GM13976 (cell line): ENCODE measurements at regions not wholly inside any gene's neighbourhood (a gene's known extent, or its start where the extent isn't known, plus 50 kb on each side); places are given as distances from the start of the nearest gene placed in this dataset.

Experiments used
- DNase-seq: peaks from one replicate; pipeline ENCODE4 v3.0.0; 2012; ENCODE audit warnings: low spot score
- in situ Hi-C: fragments of 300-500 bp; cut with MboI; formaldehyde crosslinking; loops from one replicate; pipeline ENCODE4 v1.12.0; 2022; ENCODE audit warnings: low sequenced_read_pairs, mixed read lengths, inconsistent platforms; ENCODE audit not compliant: unreplicated experiment
- TF ChIP-seq, protein P1 (sequence below): IDR thresholded peaks from 2 replicates; pipeline ENCODE4 v1.5.1; 2012; ENCODE audit warnings: borderline replicate concordance, mild to moderate bottlenecking; ENCODE audit not compliant: insufficient read depth; ENCODE audit errors: extremely low read depth, missing control alignments, control extremely low read depth

- TF ChIP-seq, protein P1, sequence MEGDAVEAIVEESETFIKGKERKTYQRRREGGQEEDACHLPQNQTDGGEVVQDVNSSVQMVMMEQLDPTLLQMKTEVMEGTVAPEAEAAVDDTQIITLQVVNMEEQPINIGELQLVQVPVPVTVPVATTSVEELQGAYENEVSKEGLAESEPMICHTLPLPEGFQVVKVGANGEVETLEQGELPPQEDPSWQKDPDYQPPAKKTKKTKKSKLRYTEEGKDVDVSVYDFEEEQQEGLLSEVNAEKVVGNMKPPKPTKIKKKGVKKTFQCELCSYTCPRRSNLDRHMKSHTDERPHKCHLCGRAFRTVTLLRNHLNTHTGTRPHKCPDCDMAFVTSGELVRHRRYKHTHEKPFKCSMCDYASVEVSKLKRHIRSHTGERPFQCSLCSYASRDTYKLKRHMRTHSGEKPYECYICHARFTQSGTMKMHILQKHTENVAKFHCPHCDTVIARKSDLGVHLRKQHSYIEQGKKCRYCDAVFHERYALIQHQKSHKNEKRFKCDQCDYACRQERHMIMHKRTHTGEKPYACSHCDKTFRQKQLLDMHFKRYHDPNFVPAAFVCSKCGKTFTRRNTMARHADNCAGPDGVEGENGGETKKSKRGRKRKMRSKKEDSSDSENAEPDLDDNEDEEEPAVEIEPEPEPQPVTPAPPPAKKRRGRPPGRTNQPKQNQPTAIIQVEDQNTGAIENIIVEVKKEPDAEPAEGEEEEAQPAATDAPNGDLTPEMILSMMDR = no peak
- DNase-seq = no peak
- in situ Hi-C loops = no loop called here
Measured at GRCh38 chr5:96235008-96235910, 197.8 kb downstream of the PCSK1 start.

GRCh38 chr5:96232602-96233001, 200.4 kb downstream of the PCSK1 start:
- TF ChIP-seq, protein P1 = no peak
- DNase-seq = no peak
- in situ Hi-C loops = no loop called here

DNA sequence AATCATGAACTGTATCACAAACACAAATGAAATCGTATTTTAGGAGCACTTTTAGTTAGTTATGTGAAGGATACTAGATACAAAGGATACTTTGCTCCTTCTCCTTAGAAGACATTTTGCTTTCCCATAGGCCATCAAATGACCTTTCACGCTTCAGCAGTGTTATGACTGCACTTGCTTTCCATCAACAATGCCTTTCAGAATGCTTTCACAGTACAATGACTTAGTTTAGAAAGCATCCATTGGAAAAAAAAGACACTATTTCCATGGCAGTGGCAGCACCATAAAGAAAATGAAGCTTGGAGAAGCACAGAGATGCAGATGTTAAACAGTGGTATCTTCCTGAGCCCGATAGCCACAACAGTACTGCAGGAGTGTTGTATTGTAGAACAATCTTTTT, 203.9 kb downstream of the PCSK1 start:
- in situ Hi-C loops = no loop called here
- DNase-seq = no peak
- TF ChIP-seq, protein P1 = no peak

DNA sequence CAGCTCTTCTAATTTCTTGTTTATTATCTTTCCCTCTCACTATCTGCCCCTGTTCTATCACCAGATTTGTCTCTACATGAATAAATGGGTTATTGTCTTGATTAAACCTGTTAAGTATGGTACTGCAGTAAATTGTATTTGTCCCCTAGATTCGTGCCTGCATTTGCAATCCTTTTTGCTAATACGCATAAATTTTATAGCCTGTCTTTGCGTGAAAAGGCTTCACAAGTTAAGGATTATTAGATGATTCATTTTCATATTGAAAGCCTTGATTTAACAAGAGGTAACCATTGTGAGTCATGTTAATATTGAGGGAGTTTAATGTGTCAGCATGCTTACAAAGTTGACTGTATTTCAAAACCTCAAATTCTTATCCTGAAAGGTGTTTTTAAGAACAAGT, 204.6 kb downstream of the PCSK1 start:
- TF ChIP-seq, protein P1 = no peak
- no peak for DNase-seq
- in situ Hi-C loops = no loop called here

- TF ChIP-seq, protein P1 = no peak
- in situ Hi-C loops = no loop called here
- no peak for DNase-seq
Measured at GRCh38 chr5:96227957-96228356, 205.1 kb downstream of the PCSK1 start.

DNA sequence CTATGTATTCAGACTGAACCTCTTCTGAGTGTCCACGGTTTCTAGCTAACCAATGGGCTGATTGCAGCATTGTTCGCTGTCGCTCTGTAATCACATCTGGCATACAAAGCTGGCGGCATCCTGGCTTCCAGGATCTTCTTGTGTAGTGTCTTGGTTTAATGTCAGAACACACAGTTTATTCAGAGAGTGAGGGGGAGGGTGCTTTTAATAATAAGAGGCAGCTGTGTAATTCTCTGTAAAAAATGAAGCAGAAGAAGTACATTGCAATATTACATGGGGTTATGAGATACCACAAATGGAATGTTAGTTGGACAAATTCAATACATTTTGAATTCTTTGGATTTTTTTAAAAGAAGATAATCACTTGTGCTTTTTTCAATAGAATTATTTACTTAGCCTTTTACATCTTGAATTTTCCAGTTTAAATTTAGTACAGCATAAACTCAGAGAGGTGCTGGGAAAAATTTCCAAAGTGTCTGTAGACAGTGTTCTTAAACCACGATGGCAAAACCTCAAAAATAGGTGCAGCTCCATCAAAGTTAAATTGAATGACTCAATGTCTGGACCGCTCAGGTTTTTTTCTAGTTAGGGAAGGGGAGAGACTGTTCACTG, 206.0 kb downstream of the PCSK1 start:
- no peak for DNase-seq
- TF ChIP-seq, protein P1 = no peak
- in situ Hi-C loops = no loop called here

- in situ Hi-C loops = no loop called here
- DNase-seq = no peak
- TF ChIP-seq, protein P1 = no peak
Measured at GRCh38 chr5:96222129-96222528, 210.9 kb downstream of the PCSK1 start.
